HG02678 (cell line): ENCODE measurements at regions not wholly inside any gene's neighbourhood (a gene's known extent, or its start where the extent isn't known, plus 50 kb on each side); places are given as distances from the start of the nearest gene placed in this dataset.

ENCODE experiments used
- ATAC-seq: cut with Tn5 transposase; IDR thresholded peaks from one replicate; pipeline ENCODE4 v1.9.1; 2021; ENCODE audit warnings: mild to moderate bottlenecking, moderate library complexity; ENCODE audit not compliant: unreplicated experiment

GRCh38 chr16:73888840-73889490, 407.6 kb upstream of the PSMD7 start:
- ATAC-seq: no peak

- ATAC-seq: no peak
Measured at GRCh38 chr16:73887911-73888310, 408.7 kb upstream of the PSMD7 start.

GRCh38 chr16:73886426-73886825, 410.2 kb upstream of the PSMD7 start:
- no peak for ATAC-seq

GRCh38 chr16:73885319-73885718, 411.3 kb upstream of the PSMD7 start:
- no peak for ATAC-seq

- ATAC-seq: no peak
Measured at GRCh38 chr16:73883841-73884240, 412.8 kb upstream of the PSMD7 start.

GRCh38 chr16:73883126-73883525, 413.5 kb upstream of the PSMD7 start:
- ATAC-seq: no peak

GRCh38 chr16:73882651-73883050, 414.0 kb upstream of the PSMD7 start:
- no peak for ATAC-seq

- ATAC-seq: no peak
Measured at GRCh38 chr16:73882033-73882432, 414.6 kb upstream of the PSMD7 start.

GRCh38 chr16:73879621-73880020, 417.0 kb upstream of the PSMD7 start:
- no peak for ATAC-seq

- no peak for ATAC-seq
Measured at GRCh38 chr16:73878611-73879010, 418.0 kb upstream of the PSMD7 start.

- no peak for ATAC-seq
Measured at GRCh38 chr16:73877150-73877549, 419.5 kb upstream of the PSMD7 start.

- no peak for ATAC-seq
Measured at GRCh38 chr16:73875996-73876690, 420.5 kb upstream of the PSMD7 start.

- ATAC-seq: no peak
Measured at GRCh38 chr16:73874324-73874723, 422.3 kb upstream of the PSMD7 start.

- no peak for ATAC-seq
Measured at GRCh38 chr16:73873643-73874042, 423.0 kb upstream of the PSMD7 start.

- ATAC-seq: no peak
Measured at GRCh38 chr16:73872856-73873255, 423.8 kb upstream of the PSMD7 start.

- no peak for ATAC-seq
Measured at GRCh38 chr16:73871088-73871733, 425.4 kb upstream of the PSMD7 start.

GRCh38 chr16:73869126-73869525, 427.5 kb upstream of the PSMD7 start:
- ATAC-seq: no peak

- ATAC-seq: no peak
Measured at GRCh38 chr16:73864868-73865267, 431.7 kb upstream of the PSMD7 start.

GRCh38 chr16:73858326-73858725, 438.3 kb upstream of the PSMD7 start:
- no peak for ATAC-seq

GRCh38 chr16:73853968-73854367, 442.6 kb upstream of the PSMD7 start:
- no peak for ATAC-seq

GRCh38 chr16:73852561-73852960, 444.1 kb upstream of the PSMD7 start:
- no peak for ATAC-seq

GRCh38 chr16:73848993-73849392, 447.6 kb upstream of the PSMD7 start:
- no peak for ATAC-seq
